Loucy (cell line): ENCODE measurements at regions not wholly inside any gene's neighbourhood (a gene's known extent, or its start where the extent isn't known, plus 50 kb on each side); places are given as distances from the start of the nearest gene placed in this dataset.

Experiments used
- CTCF ChIP-seq: fragments of 200-600 bp; sonication (generic); conservative IDR thresholded peaks from 2 replicates; pipeline ENCODE4 v1.5.1; 2014; ENCODE audit warnings: mild to moderate bottlenecking, antibody characterized with exemption, low read length
- EZH2phosphoT487 ChIP-seq: fragments of 200-600 bp; IDR thresholded peaks from 2 replicates; pipeline ENCODE4 v1.6.1; 2018; ENCODE audit warnings: antibody characterized with exemption, mild to moderate bottlenecking, moderate library complexity, borderline replicate concordance

GRCh38 chr5:74950836-74951515 is 84.8 kb upstream of the FAM169A start:
- TF ChIP-seq CTCF, result no peak
- TF ChIP-seq EZH2phosphoT487, result no peak
